Hepatocyte (in vitro differentiated cells): ENCODE measurements at regions not wholly inside any gene's neighbourhood (a gene's known extent, or its start where the extent isn't known, plus 50 kb on each side); places are given as distances from the start of the nearest gene placed in this dataset.

Source experiments
- DNase-seq: peaks from one replicate; pipeline ENCODE4 v3.0.0-alpha.2; 2016; ENCODE audit warnings: low spot score
- H2AFZ ChIP-seq: fragments of 200-600 bp; sonication (generic); 2 replicates; pipeline ENCODE4 v1.6.0; 2016; ENCODE audit warnings: antibody characterized with exemption, mild to moderate bottlenecking
- H3K27ac ChIP-seq: fragments of 200-600 bp; sonication (generic); 2 replicates; pipeline ENCODE4 v1.5.1; 2016; ENCODE audit warnings: mild to moderate bottlenecking
- H3K27me3 ChIP-seq: fragments of 200-600 bp; sonication (generic); 2 replicates; pipeline ENCODE4 v1.6.1; 2016
- H3K36me3 ChIP-seq: fragments of 200-600 bp; sonication (generic); replicated peaks from 2 replicates; pipeline ENCODE4 v1.5.1; 2016; ENCODE audit warnings: low read depth; ENCODE audit not compliant: insufficient read depth
- H3K4me1 ChIP-seq: fragments of 200-600 bp; sonication (generic); 2 replicates; pipeline ENCODE4 v1.5.1; 2016; ENCODE audit warnings: mild to moderate bottlenecking, moderate library complexity; ENCODE audit not compliant: insufficient read depth
- H3K4me2 ChIP-seq: fragments of 200-600 bp; sonication (generic); 2 replicates; pipeline ENCODE4 v1.6.0; 2016
- H3K4me3 ChIP-seq: fragments of 200-600 bp; sonication (generic); 2 replicates; pipeline ENCODE4 v1.5.1; 2016; ENCODE audit warnings: mild to moderate bottlenecking
- H3K79me2 ChIP-seq: fragments of 200-600 bp; sonication (generic); 2 replicates; pipeline ENCODE4 v1.6.0; 2017; ENCODE audit warnings: mild to moderate bottlenecking
- H3K9me2 ChIP-seq: fragments of 200-600 bp; sonication (generic); replicated peaks from 2 replicates; pipeline ENCODE4 v1.6.0; 2017; ENCODE audit warnings: mild to moderate bottlenecking; ENCODE audit not compliant: insufficient read depth
- H3K9me3 ChIP-seq: fragments of 200-600 bp; sonication (generic); 2 replicates; pipeline ENCODE4 v1.5.1; 2016; ENCODE audit warnings: low read depth, mild to moderate bottlenecking
- H4K20me1 ChIP-seq: fragments of 200-600 bp; sonication (generic); 2 replicates; pipeline ENCODE4 v1.6.0; 2016; ENCODE audit warnings: mild to moderate bottlenecking; ENCODE audit not compliant: insufficient read depth, poor library complexity, severe bottlenecking
- EZH2 ChIP-seq: fragments of 200-600 bp; sonication (generic); IDR thresholded peaks from 2 replicates; pipeline ENCODE4 v1.6.1; 2016; ENCODE audit warnings: antibody characterized with exemption, mild to moderate bottlenecking, borderline replicate concordance
- EZH2phosphoT487 ChIP-seq: fragments of 200-600 bp; sonication (generic); IDR thresholded peaks from one replicate; pipeline ENCODE4 v1.6.1; 2018; ENCODE audit warnings: antibody characterized with exemption, mild to moderate bottlenecking, low read depth, moderate library complexity; ENCODE audit not compliant: unreplicated experiment, severe bottlenecking
- WGBS: methylation state at CpG from one replicate; pipeline ENCODE4 v1.1.6; 2016; ENCODE audit warnings: low lambda C conversion rate; ENCODE audit errors: missing lambda C conversion rate; 5-methylcytosine and 5-hydroxymethylcytosine counted together
- TF ChIP-seq, protein P1 (sequence below): fragments of 200-600 bp; sonication (generic); IDR thresholded peaks from 2 replicates; pipeline ENCODE4 v1.5.1; 2016; ENCODE audit warnings: antibody characterized with exemption, mild to moderate bottlenecking; ENCODE audit not compliant: poor library complexity

DNA sequence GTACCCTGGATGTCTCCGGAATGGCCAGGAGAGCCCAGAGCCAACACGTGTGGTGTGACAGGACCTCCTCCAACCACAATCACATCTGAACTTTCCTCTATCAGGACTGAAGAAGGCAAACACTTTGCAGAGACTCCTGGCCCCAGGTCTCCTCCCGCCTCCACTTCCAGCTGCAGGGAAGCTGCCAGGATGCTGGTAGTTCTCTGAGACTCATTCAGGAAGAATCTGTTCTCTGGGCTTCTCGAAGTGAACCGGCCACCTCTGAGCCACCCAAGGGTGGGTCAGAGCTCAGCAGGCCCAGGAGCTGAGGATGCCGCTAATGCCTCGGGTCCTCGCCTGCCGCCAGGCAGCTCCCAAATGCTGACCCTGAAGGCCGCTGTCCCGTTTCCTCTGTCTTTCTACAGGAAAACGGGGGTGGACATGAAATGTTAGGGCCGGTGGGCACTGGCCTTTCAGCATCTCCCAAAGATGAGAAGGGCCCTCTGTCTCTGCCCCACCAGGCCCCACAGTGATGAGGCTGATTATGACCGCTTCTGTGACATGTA, 789.9 kb downstream of the BRD1 start:
- H3K9me2 ChIP-seq: no peaks in the 10 kb centered on the region
- no peak overlapping the region for H2AFZ ChIP-seq
- no peaks in the 10 kb centered on the region for H3K9me3 ChIP-seq
- no peak for DNase-seq
- H3K27me3 ChIP-seq: no peaks in the 10 kb centered on the region
- no peak overlapping the region for H3K4me3 ChIP-seq
- TF ChIP-seq EZH2phosphoT487: no peak
- no peak for TF ChIP-seq EZH2
- TF ChIP-seq, protein P1, sequence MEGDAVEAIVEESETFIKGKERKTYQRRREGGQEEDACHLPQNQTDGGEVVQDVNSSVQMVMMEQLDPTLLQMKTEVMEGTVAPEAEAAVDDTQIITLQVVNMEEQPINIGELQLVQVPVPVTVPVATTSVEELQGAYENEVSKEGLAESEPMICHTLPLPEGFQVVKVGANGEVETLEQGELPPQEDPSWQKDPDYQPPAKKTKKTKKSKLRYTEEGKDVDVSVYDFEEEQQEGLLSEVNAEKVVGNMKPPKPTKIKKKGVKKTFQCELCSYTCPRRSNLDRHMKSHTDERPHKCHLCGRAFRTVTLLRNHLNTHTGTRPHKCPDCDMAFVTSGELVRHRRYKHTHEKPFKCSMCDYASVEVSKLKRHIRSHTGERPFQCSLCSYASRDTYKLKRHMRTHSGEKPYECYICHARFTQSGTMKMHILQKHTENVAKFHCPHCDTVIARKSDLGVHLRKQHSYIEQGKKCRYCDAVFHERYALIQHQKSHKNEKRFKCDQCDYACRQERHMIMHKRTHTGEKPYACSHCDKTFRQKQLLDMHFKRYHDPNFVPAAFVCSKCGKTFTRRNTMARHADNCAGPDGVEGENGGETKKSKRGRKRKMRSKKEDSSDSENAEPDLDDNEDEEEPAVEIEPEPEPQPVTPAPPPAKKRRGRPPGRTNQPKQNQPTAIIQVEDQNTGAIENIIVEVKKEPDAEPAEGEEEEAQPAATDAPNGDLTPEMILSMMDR: no peak
- H4K20me1 ChIP-seq: no peaks in the 10 kb centered on the region
- no peaks in the 10 kb centered on the region for H3K36me3 ChIP-seq
- H3K4me1 ChIP-seq: no peaks in the 10 kb centered on the region
- no peak overlapping the region for H3K4me2 ChIP-seq
- WGBS: 98% methylated on average over 14 of the region's 14 CpGs
- H3K79me2 ChIP-seq: no peaks in the 10 kb centered on the region
- H3K27ac ChIP-seq: no peak overlapping the region

DNA sequence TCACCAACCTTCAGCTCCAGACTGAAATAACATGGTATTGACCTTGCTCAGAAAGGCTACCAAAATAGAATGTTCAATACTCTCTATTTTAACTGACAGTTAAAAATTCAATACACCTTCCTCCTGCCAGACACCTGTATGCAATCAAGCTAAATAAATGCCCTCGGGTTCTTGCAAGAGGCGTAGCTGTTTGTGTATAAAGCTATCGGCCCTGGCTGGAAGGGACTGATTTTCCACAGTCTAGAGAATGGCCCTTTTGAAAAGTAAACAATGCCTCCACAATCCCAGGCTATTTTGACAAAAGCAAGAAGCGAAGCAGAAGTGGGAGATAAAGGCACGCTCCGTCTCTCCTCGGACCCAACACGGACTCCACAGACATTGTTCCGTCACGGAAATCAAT, 791.2 kb downstream of the BRD1 start:
- no peak for TF ChIP-seq EZH2phosphoT487
- TF ChIP-seq, protein P1: no peak
- no peak for TF ChIP-seq EZH2
- Histone ChIP-seq H3K79me2 (no peaks in the 10 kb centered on the region), H4K20me1 (no peaks in the 10 kb centered on the region), H3K27me3 (no peaks in the 10 kb centered on the region), H3K4me3 (no peak overlapping the region), H3K36me3 (no peaks in the 10 kb centered on the region), H2AFZ (no peak overlapping the region), H3K9me3 (no peaks in the 10 kb centered on the region), H3K4me1 (no peaks in the 10 kb centered on the region), H3K9me2 (no peaks in the 10 kb centered on the region), H3K4me2 (no peak overlapping the region), H3K27ac (no peak overlapping the region)
- DNase-seq: no peak
- WGBS: 71% methylated on average over 10 of the region's 10 CpGs

DNA sequence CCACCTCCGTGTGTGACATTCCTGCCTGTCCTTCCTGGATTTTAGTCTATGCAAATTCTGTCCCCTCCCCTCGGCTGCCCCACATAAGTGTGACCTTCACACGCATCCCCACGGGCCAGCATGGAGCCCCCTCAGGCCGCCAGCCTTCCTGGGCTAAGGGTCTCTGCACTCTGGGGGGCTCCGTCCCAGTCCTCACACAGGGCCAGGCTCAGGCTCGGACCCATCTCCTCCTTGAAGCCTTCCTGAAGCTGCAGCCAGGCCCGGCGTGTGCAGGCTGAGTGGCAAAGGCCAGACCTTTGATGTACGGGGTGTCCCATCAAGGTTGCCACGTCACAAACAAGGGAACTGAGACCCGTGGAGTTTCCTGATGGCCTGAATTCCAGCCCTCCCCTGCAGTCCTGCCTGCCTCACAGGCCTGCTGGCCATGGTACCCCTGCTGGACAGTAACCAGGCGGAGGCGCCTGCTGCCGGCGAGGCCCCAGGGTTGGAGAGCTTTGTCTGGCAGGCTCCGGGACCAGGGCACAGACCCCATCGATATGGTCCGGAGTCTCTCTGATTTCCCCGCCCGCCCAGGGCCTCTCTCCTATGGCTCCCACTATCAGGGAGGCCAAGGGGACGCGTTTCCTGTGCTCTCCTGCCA, 791.7 kb downstream of the BRD1 start:
- no peaks in the 10 kb centered on the region for H3K4me1 ChIP-seq
- no peaks in the 10 kb centered on the region for H3K9me3 ChIP-seq
- DNase-seq: no peak
- no peak overlapping the region for H3K4me2 ChIP-seq
- H3K27ac ChIP-seq: no peak overlapping the region
- H2AFZ ChIP-seq: no peak overlapping the region
- no peak overlapping the region for H3K4me3 ChIP-seq
- no peaks in the 10 kb centered on the region for H3K79me2 ChIP-seq
- H4K20me1 ChIP-seq: no peaks in the 10 kb centered on the region
- TF ChIP-seq EZH2phosphoT487 (no peak), EZH2 (no peak)
- TF ChIP-seq, protein P1: no peak
- 87% methylated on average over 23 of the region's 23 CpGs for WGBS
- no peaks in the 10 kb centered on the region for H3K9me2 ChIP-seq
- H3K36me3 ChIP-seq: no peaks in the 10 kb centered on the region
- no peaks in the 10 kb centered on the region for H3K27me3 ChIP-seq
